Spinal cord (tissue), 9 donors: ENCODE measurements at regions not wholly inside any gene's neighbourhood (a gene's known extent, or its start where the extent isn't known, plus 50 kb on each side); places are given as distances from the start of the nearest gene placed in this dataset.

ENCODE experiments used
- DNase-seq, 6 donors: peaks; one replicate each; pipeline versions ENCODE4 v3.0.0 to v3.0.0-alpha.2; 2013 to 2015; ENCODE audit warnings: low spot score in 6 of 6, low read depth in 4 of 6
- H3K27ac ChIP-seq: one replicate; pipeline ENCODE4 v1.5.1; 2013; ENCODE audit warnings: low read depth, low read length, control low read depth
- H3K27me3 ChIP-seq: one replicate; pipeline ENCODE4 v1.6.1; 2013; ENCODE audit warnings: low read length; ENCODE audit not compliant: control insufficient read depth, insufficient read depth
- H3K36me3 ChIP-seq: one replicate; pipeline ENCODE4 v1.6.1; 2013; ENCODE audit warnings: low read length; ENCODE audit not compliant: control insufficient read depth, insufficient read depth
- H3K4me1 ChIP-seq: one replicate; pipeline ENCODE4 v1.6.1; 2013; ENCODE audit warnings: low read length; ENCODE audit not compliant: control insufficient read depth, insufficient read depth
- H3K4me3 ChIP-seq: one replicate; pipeline ENCODE4 v1.5.1; 2013; ENCODE audit warnings: low read depth, low read length, control low read depth
- H3K9me3 ChIP-seq: one replicate; pipeline ENCODE4 v1.6.1; 2013; ENCODE audit warnings: low read length; ENCODE audit not compliant: control insufficient read depth, insufficient read depth
- WGBS: methylation state at CpG from one replicate; pipeline ENCODE4 v1.1.5; 2013; ENCODE audit warnings: missing lambda C conversion rate; ENCODE audit not compliant: insufficient coverage; 5-methylcytosine and 5-hydroxymethylcytosine counted together
- donor health status: healthy.

GRCh38 chr5:5623397-5623796 lies 200.9 kb downstream of the ICE1 start:
- peaks cover 7% of the 10 kb centered on the region for H3K9me3 ChIP-seq
- no peaks in the 10 kb centered on the region for H3K27me3 ChIP-seq
- H3K4me1 ChIP-seq, result no peaks in the 10 kb centered on the region
- no peaks in the 10 kb centered on the region for H3K36me3 ChIP-seq
- no peak overlapping the region for H3K4me3 ChIP-seq
- WGBS, result 84% methylated on average over 2 of the region's 2 CpGs
- DNase-seq, result no peak
- no peak overlapping the region for H3K27ac ChIP-seq

- DNase-seq, result no peak
- Histone ChIP-seq H3K27ac (no peak overlapping the region), H3K27me3 (no peaks in the 10 kb centered on the region)
Measured at GRCh38 chr5:5622806-5623205, 200.3 kb downstream of the ICE1 start.

DNA sequence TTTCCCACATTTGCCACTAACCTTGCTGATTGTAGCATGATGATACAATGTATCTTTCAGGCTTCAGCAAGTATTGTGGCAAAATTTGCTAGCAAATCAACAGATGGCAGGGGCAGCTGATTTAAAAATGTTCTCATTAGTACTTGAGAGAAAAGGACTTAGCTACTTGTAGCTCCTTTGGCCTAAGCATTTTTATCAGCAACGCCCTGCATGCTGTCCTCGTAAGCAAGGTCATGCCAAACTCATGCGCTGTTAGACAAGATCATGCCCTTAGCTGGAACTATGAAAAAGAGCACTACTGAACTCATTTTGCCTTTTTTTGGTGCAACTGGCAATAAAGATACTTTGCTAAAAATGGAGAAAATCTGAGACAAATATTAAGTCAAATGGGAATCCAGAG lies 197.1 kb downstream of the ICE1 start:
- Histone ChIP-seq H3K36me3 (no peaks in the 10 kb centered on the region), H3K27me3 (no peaks in the 10 kb centered on the region), H3K4me3 (no peak overlapping the region), H3K27ac (no peak overlapping the region), H3K4me1 (no peaks in the 10 kb centered on the region), H3K9me3 (peaks cover 7% of the 10 kb centered on the region)
- no peak for DNase-seq
- 88% methylated on average over 3 of the region's 3 CpGs for WGBS

More at GRCh38 chr5:5622806-5623205, 200.3 kb downstream of the ICE1 start:
- H3K9me3 ChIP-seq, result peaks cover 7% of the 10 kb centered on the region
- H3K4me1 ChIP-seq, result no peaks in the 10 kb centered on the region
- no peaks in the 10 kb centered on the region for H3K36me3 ChIP-seq
- no peak overlapping the region for H3K4me3 ChIP-seq

- Histone ChIP-seq H3K4me1 (no peaks in the 10 kb centered on the region), H3K36me3 (no peaks in the 10 kb centered on the region), H3K27ac (no peak overlapping the region), H3K4me3 (no peak overlapping the region), H3K27me3 (no peaks in the 10 kb centered on the region), H3K9me3 (no peaks in the 10 kb centered on the region)
- no peak for DNase-seq
Measured at GRCh38 chr5:5617024-5617423, 194.5 kb downstream of the ICE1 start.

DNA sequence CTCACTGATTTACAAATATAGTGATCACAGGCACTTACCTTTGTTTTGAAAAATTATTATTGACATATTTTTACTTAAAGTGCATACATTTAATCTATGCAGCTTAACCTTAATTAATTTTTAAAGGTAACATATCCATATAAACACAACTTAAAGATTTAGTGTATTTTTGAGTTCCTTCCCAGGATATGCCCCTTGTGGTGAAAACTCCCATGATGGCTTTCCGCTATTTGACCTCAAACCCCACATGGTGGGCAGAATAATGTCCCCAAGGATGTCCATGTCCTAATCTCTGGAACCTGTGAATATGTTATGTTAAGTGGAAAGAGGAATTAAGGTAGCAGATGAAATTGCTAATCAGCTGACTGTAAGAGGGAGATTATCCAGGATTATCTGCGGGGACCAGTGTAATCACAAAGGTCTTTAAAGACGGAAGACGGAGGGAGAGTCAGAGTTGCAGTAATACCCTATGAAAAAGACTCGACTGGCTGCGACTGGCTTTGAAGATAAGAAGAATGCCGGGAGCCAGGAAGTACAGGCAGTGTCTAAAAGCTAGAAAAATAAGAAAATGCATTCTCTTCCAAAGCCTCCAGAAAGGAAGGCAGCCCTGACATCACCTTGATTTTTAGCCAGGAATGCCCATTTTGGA lies 193.9 kb downstream of the ICE1 start:
- Histone ChIP-seq H3K4me3 (no peak overlapping the region), H3K4me1 (no peaks in the 10 kb centered on the region), H3K27me3 (no peaks in the 10 kb centered on the region), H3K27ac (no peak overlapping the region), H3K36me3 (no peaks in the 10 kb centered on the region), H3K9me3 (no peaks in the 10 kb centered on the region)
- 50% methylated on average over 6 of the region's 7 CpGs for WGBS
- DNase-seq, result no peak

GRCh38 chr5:5615569-5615968 lies 193.1 kb downstream of the ICE1 start:
- no peaks in the 10 kb centered on the region for H3K36me3 ChIP-seq
- no peak overlapping the region for H3K27ac ChIP-seq
- no peaks in the 10 kb centered on the region for H3K9me3 ChIP-seq
- no peak overlapping the region for H3K4me3 ChIP-seq
- H3K27me3 ChIP-seq, result no peaks in the 10 kb centered on the region
- no peak for DNase-seq
- no peaks in the 10 kb centered on the region for H3K4me1 ChIP-seq
- no CpG with 5 or more reads among the region's 1 CpG for WGBS

- no peak overlapping the region for H3K4me3 ChIP-seq
- H3K36me3 ChIP-seq, result no peaks in the 10 kb centered on the region
- no peak for DNase-seq
- H3K9me3 ChIP-seq, result no peaks in the 10 kb centered on the region
- WGBS, result 96% methylated on average over 5 of the region's 6 CpGs
- no peak overlapping the region for H3K27ac ChIP-seq
- H3K27me3 ChIP-seq, result no peaks in the 10 kb centered on the region
- no peaks in the 10 kb centered on the region for H3K4me1 ChIP-seq
Measured at GRCh38 chr5:5613261-5613990, 190.9 kb downstream of the ICE1 start.

DNA sequence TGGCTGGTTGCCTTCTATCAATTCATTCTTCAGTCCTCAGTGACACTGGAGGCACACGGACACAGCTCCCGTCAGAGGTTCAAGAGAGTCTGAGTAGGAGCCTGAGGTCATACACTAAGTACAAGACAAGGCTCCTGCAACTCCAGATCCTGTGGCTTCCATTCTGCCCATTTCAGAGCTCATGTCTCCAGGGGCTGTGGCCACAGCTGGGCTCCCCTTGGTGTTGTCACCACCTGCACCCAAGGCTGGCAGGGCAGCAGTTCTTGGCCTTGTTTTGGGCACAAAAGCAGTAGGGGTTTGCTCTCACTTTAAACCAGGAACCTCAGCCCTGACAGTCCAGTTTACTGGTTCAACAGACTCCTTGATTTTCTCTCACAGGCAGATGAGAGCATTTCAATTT lies 189.6 kb downstream of the ICE1 start:
- DNase-seq, result no peak
- Histone ChIP-seq H3K36me3 (no peaks in the 10 kb centered on the region), H3K9me3 (no peaks in the 10 kb centered on the region), H3K27ac (no peak overlapping the region), H3K4me1 (no peaks in the 10 kb centered on the region), H3K4me3 (no peak overlapping the region), H3K27me3 (no peaks in the 10 kb centered on the region)
- WGBS, result 93% methylated on average over 2 of the region's 2 CpGs

- Histone ChIP-seq H3K9me3 (no peaks in the 10 kb centered on the region), H3K4me3 (no peak overlapping the region), H3K27me3 (no peaks in the 10 kb centered on the region), H3K36me3 (no peaks in the 10 kb centered on the region), H3K27ac (no peak overlapping the region), H3K4me1 (no peaks in the 10 kb centered on the region)
- WGBS, result no CpG with 5 or more reads among the region's 7 CpGs
- DNase-seq, result no peak
Measured at GRCh38 chr5:5609935-5610334, 187.5 kb downstream of the ICE1 start.

DNA sequence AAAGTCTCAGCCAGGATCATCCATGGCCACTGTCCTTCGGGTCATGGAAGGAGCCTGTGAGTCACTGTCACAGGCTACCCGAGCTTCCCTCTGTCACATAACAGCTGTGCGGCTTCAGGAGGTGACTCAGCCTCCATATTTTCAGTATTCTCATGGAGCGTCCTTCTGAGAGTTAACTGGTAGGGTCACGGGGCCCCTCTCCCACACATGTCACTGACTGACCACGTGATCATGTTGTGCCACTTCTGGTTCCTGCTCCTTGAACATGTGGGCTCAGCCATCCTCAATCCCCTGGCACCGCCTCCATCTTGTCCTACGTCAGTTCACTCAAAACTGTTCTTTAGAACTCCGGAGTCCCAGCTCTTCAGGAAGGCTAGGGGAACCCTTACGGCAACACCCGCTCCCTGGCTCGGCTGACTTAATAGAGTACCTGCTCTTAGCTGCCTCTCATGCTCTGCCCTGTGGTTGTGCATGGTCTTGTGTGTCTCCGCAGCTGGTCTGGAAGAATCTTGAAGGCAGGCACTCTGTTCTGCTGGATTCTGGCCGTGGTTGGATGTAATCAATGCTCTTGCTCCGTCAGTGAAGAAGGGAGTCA lies 182.8 kb downstream of the ICE1 start:
- no peak overlapping the region for H3K27ac ChIP-seq
- 84% methylated on average over 13 of the region's 15 CpGs for WGBS
- H3K9me3 ChIP-seq, result no peaks in the 10 kb centered on the region
- H3K27me3 ChIP-seq, result no peaks in the 10 kb centered on the region
- no peak for DNase-seq
- no peaks in the 10 kb centered on the region for H3K36me3 ChIP-seq
- H3K4me1 ChIP-seq, result no peaks in the 10 kb centered on the region
- no peak overlapping the region for H3K4me3 ChIP-seq
